ENCODE measurements at regions not wholly inside any gene's neighbourhood (a gene's known extent, or its start where the extent isn't known, plus 50 kb on each side); places are given as distances from the start of the nearest gene placed in this dataset.
"Not testable (repeated sequence)": the region's sequence is repeated elsewhere in the genome, so short reads cannot be mapped to it uniquely, and the experiment has no call there.

GRCh38 chr10:84704101-84704500 is 375.7 kb downstream of the CCSER2 start:
- no peak for DNase-seq

GRCh38 chr10:84706431-84706830 is 378.0 kb downstream of the CCSER2 start:
- DNase-seq: no peak

- DNase-seq: no peak
These were observed 378.5 kb downstream of the CCSER2 start for GRCh38 chr10:84706875-84707274.

- no peak for DNase-seq
These were observed 387.5 kb downstream of the CCSER2 start for GRCh38 chr10:84715911-84716310.

- no peak for DNase-seq
These were observed 390.7 kb downstream of the CCSER2 start for GRCh38 chr10:84718877-84719616.

GRCh38 chr10:84719687-84720086 is 391.3 kb downstream of the CCSER2 start:
- no peak for DNase-seq

GRCh38 chr10:84727398-84727797 is 399.0 kb downstream of the CCSER2 start:
- DNase-seq: no peak

GRCh38 chr10:84739126-84739525 is 410.7 kb downstream of the CCSER2 start:
- DNase-seq: not testable (repeated sequence)

- DNase-seq: no peak
These were observed 411.3 kb downstream of the CCSER2 start for GRCh38 chr10:84739641-84740040.

GRCh38 chr10:84743483-84743882 is 415.1 kb downstream of the CCSER2 start:
- no peak for DNase-seq

- DNase-seq: no peak
These were observed 426.9 kb downstream of the CCSER2 start for GRCh38 chr10:84755311-84755710.

- DNase-seq: not testable (repeated sequence)
These were observed 428.3 kb downstream of the CCSER2 start for GRCh38 chr10:84756653-84757052.

GRCh38 chr10:84761994-84762614 is 433.7 kb downstream of the CCSER2 start:
- DNase-seq: not testable (repeated sequence)

GRCh38 chr10:84762754-84763394 is 434.5 kb downstream of the CCSER2 start:
- DNase-seq: no peak

- no peak for DNase-seq
These were observed 435.6 kb downstream of the CCSER2 start for GRCh38 chr10:84763965-84764364.

- DNase-seq: no peak
These were observed 436.7 kb downstream of the CCSER2 start for GRCh38 chr10:84765086-84765485.

- DNase-seq: no peak
These were observed 437.3 kb downstream of the CCSER2 start for GRCh38 chr10:84765656-84766055.

- DNase-seq: no peak
These were observed 438.5 kb downstream of the CCSER2 start for GRCh38 chr10:84766923-84767322.

- no peak for DNase-seq
These were observed 439.7 kb downstream of the CCSER2 start for GRCh38 chr10:84768132-84768531.

GRCh38 chr10:84770824-84771223 is 442.4 kb downstream of the CCSER2 start:
- DNase-seq: no peak

GRCh38 chr10:84783386-84783785 is 455.0 kb downstream of the CCSER2 start:
- DNase-seq: no peak

GRCh38 chr10:84783909-84784308 is 455.5 kb downstream of the CCSER2 start:
- DNase-seq: no peak

- no peak for DNase-seq
These were observed 456.4 kb downstream of the CCSER2 start for GRCh38 chr10:84784749-84785148.

GRCh38 chr10:84789026-84789425 is 460.6 kb downstream of the CCSER2 start:
- DNase-seq: no peak

All from CD4-positive, alpha-beta T cell treated with Interleukin-6 for 4 hours (primary cell).